Activated naive CD4-positive, alpha-beta T cell treated with anti-CD3 and anti-CD28 coated beads, Interleukin-2, amount 50 U/mL, for 24 hours (primary cell): ENCODE measurements at regions not wholly inside any gene's neighbourhood (a gene's known extent, or its start where the extent isn't known, plus 50 kb on each side); places are given as distances from the start of the nearest gene placed in this dataset.

Source experiments
- H3K27ac Mint-ChIP-seq: one replicate; pipeline ENCODE4 v1.8.0; 2021; ENCODE audit warnings: mild to moderate bottlenecking, mixed read lengths
- H3K27me3 Mint-ChIP-seq: one replicate; pipeline ENCODE4 v1.8.0; 2021; ENCODE audit warnings: mixed read lengths
- H3K36me3 Mint-ChIP-seq: one replicate; pipeline ENCODE4 v1.8.0; 2021; ENCODE audit warnings: mixed read lengths
- H3K4me1 Mint-ChIP-seq: one replicate; pipeline ENCODE4 v1.8.0; 2021; ENCODE audit warnings: mixed read lengths
- H3K4me3 Mint-ChIP-seq: one replicate; pipeline ENCODE4 v1.8.0; 2021; ENCODE audit warnings: mild to moderate bottlenecking, mixed read lengths
- H3K9me3 Mint-ChIP-seq: one replicate; pipeline ENCODE4 v1.8.0; 2021; ENCODE audit warnings: mixed read lengths

GRCh38 chr2:16339206-16339605 lies 326.4 kb downstream of the CYRIA start:
- H3K27me3 Mint-ChIP-seq: no peaks in the 10 kb centered on the region
- peaks cover 2% of the 10 kb centered on the region for H3K36me3 Mint-ChIP-seq
- H3K27ac Mint-ChIP-seq: no peak overlapping the region
- no peak overlapping the region for H3K4me3 Mint-ChIP-seq
- H3K9me3 Mint-ChIP-seq: peaks cover 24% of the 10 kb centered on the region
- H3K4me1 Mint-ChIP-seq: no peaks in the 10 kb centered on the region

GRCh38 chr2:16338026-16338425 lies 327.6 kb downstream of the CYRIA start:
- H3K36me3 Mint-ChIP-seq: peaks cover 2% of the 10 kb centered on the region
- no peaks in the 10 kb centered on the region for H3K4me1 Mint-ChIP-seq
- peaks cover 24% of the 10 kb centered on the region for H3K9me3 Mint-ChIP-seq
- no peak overlapping the region for H3K27ac Mint-ChIP-seq
- no peak overlapping the region for H3K4me3 Mint-ChIP-seq
- no peaks in the 10 kb centered on the region for H3K27me3 Mint-ChIP-seq

GRCh38 chr2:16336916-16337315 lies 328.7 kb downstream of the CYRIA start:
- Mint-ChIP-seq H3K9me3 (peaks cover 22% of the 10 kb centered on the region), H3K27ac (no peak overlapping the region), H3K4me3 (no peak overlapping the region), H3K4me1 (no peaks in the 10 kb centered on the region), H3K27me3 (no peaks in the 10 kb centered on the region), H3K36me3 (peaks cover 2% of the 10 kb centered on the region)

- Mint-ChIP-seq H3K9me3 (peaks cover 17% of the 10 kb centered on the region), H3K36me3 (peaks cover 2% of the 10 kb centered on the region), H3K27ac (no peak overlapping the region), H3K4me3 (no peak overlapping the region), H3K27me3 (no peaks in the 10 kb centered on the region), H3K4me1 (no peaks in the 10 kb centered on the region)
These were observed 329.1 kb downstream of the CYRIA start for GRCh38 chr2:16336491-16336890.

GRCh38 chr2:16335947-16336346 lies 329.7 kb downstream of the CYRIA start:
- Mint-ChIP-seq H3K27me3 (no peaks in the 10 kb centered on the region), H3K4me1 (no peaks in the 10 kb centered on the region), H3K4me3 (no peak overlapping the region), H3K27ac (no peak overlapping the region), H3K36me3 (peaks cover 2% of the 10 kb centered on the region), H3K9me3 (peaks cover 16% of the 10 kb centered on the region)

GRCh38 chr2:16335604-16335930 lies 330.1 kb downstream of the CYRIA start:
- Mint-ChIP-seq H3K36me3 (peaks cover 2% of the 10 kb centered on the region), H3K27me3 (no peaks in the 10 kb centered on the region), H3K4me3 (no peak overlapping the region), H3K4me1 (no peaks in the 10 kb centered on the region), H3K27ac (no peak overlapping the region), H3K9me3 (peaks cover 16% of the 10 kb centered on the region)

- H3K36me3 Mint-ChIP-seq: peaks cover 2% of the 10 kb centered on the region
- H3K9me3 Mint-ChIP-seq: peaks cover 16% of the 10 kb centered on the region
- no peak overlapping the region for H3K4me3 Mint-ChIP-seq
- no peaks in the 10 kb centered on the region for H3K27me3 Mint-ChIP-seq
- H3K4me1 Mint-ChIP-seq: no peaks in the 10 kb centered on the region
- no peak overlapping the region for H3K27ac Mint-ChIP-seq
These were observed 330.6 kb downstream of the CYRIA start for GRCh38 chr2:16334886-16335603.

- no peaks in the 10 kb centered on the region for H3K4me1 Mint-ChIP-seq
- no peaks in the 10 kb centered on the region for H3K27me3 Mint-ChIP-seq
- peaks cover 2% of the 10 kb centered on the region for H3K36me3 Mint-ChIP-seq
- H3K4me3 Mint-ChIP-seq: no peak overlapping the region
- H3K27ac Mint-ChIP-seq: no peak overlapping the region
- H3K9me3 Mint-ChIP-seq: peaks cover 10% of the 10 kb centered on the region
These were observed 331.3 kb downstream of the CYRIA start for GRCh38 chr2:16334366-16334765.

- H3K4me1 Mint-ChIP-seq: no peaks in the 10 kb centered on the region
- H3K27ac Mint-ChIP-seq: no peak overlapping the region
- H3K27me3 Mint-ChIP-seq: peaks cover 1% of the 10 kb centered on the region
- peaks cover 5% of the 10 kb centered on the region for H3K9me3 Mint-ChIP-seq
- peaks cover 2% of the 10 kb centered on the region for H3K36me3 Mint-ChIP-seq
- no peak overlapping the region for H3K4me3 Mint-ChIP-seq
These were observed 332.0 kb downstream of the CYRIA start for GRCh38 chr2:16333681-16334080.

GRCh38 chr2:16332681-16333557 lies 332.7 kb downstream of the CYRIA start:
- H3K27me3 Mint-ChIP-seq: peaks cover 1% of the 10 kb centered on the region
- H3K36me3 Mint-ChIP-seq: no peaks in the 10 kb centered on the region
- no peaks in the 10 kb centered on the region for H3K9me3 Mint-ChIP-seq
- H3K27ac Mint-ChIP-seq: no peak overlapping the region
- H3K4me1 Mint-ChIP-seq: no peaks in the 10 kb centered on the region
- H3K4me3 Mint-ChIP-seq: no peak overlapping the region

GRCh38 chr2:16331772-16332171 lies 333.9 kb downstream of the CYRIA start:
- Mint-ChIP-seq H3K27me3 (peaks cover 1% of the 10 kb centered on the region), H3K36me3 (no peaks in the 10 kb centered on the region), H3K9me3 (no peaks in the 10 kb centered on the region), H3K4me3 (no peak overlapping the region), H3K27ac (no peak overlapping the region), H3K4me1 (no peaks in the 10 kb centered on the region)

- no peaks in the 10 kb centered on the region for H3K4me1 Mint-ChIP-seq
- H3K9me3 Mint-ChIP-seq: no peaks in the 10 kb centered on the region
These were observed 334.7 kb downstream of the CYRIA start for GRCh38 chr2:16330982-16331381.

GRCh38 chr2:16330571-16330970 lies 335.1 kb downstream of the CYRIA start:
- no peak overlapping the region for H3K4me3 Mint-ChIP-seq
- H3K27ac Mint-ChIP-seq: no peak overlapping the region
- no peaks in the 10 kb centered on the region for H3K9me3 Mint-ChIP-seq
- peaks cover 1% of the 10 kb centered on the region for H3K27me3 Mint-ChIP-seq
- no peaks in the 10 kb centered on the region for H3K4me1 Mint-ChIP-seq
- no peaks in the 10 kb centered on the region for H3K36me3 Mint-ChIP-seq

More at GRCh38 chr2:16330982-16331381, 334.7 kb downstream of the CYRIA start:
- H3K4me3 Mint-ChIP-seq: no peak overlapping the region
- H3K36me3 Mint-ChIP-seq: no peaks in the 10 kb centered on the region
- no peak overlapping the region for H3K27ac Mint-ChIP-seq
- H3K27me3 Mint-ChIP-seq: peaks cover 1% of the 10 kb centered on the region

- no peaks in the 10 kb centered on the region for H3K9me3 Mint-ChIP-seq
- no peak overlapping the region for H3K4me3 Mint-ChIP-seq
- peaks cover 1% of the 10 kb centered on the region for H3K27me3 Mint-ChIP-seq
- no peaks in the 10 kb centered on the region for H3K36me3 Mint-ChIP-seq
- H3K27ac Mint-ChIP-seq: no peak overlapping the region
- no peaks in the 10 kb centered on the region for H3K4me1 Mint-ChIP-seq
These were observed 335.6 kb downstream of the CYRIA start for GRCh38 chr2:16330012-16330411.

- Mint-ChIP-seq H3K36me3 (no peaks in the 10 kb centered on the region), H3K27ac (no peak overlapping the region), H3K9me3 (no peaks in the 10 kb centered on the region), H3K4me1 (no peaks in the 10 kb centered on the region), H3K4me3 (no peak overlapping the region), H3K27me3 (peaks cover 1% of the 10 kb centered on the region)
These were observed 336.2 kb downstream of the CYRIA start for GRCh38 chr2:16329421-16329820.

- no peaks in the 10 kb centered on the region for H3K4me1 Mint-ChIP-seq
- no peaks in the 10 kb centered on the region for H3K9me3 Mint-ChIP-seq
- H3K4me3 Mint-ChIP-seq: no peak overlapping the region
- H3K27ac Mint-ChIP-seq: no peak overlapping the region
- peaks cover 1% of the 10 kb centered on the region for H3K27me3 Mint-ChIP-seq
- H3K36me3 Mint-ChIP-seq: no peaks in the 10 kb centered on the region
These were observed 337.0 kb downstream of the CYRIA start for GRCh38 chr2:16328521-16329190.
